GM21390 (cell line): ENCODE measurements at regions not wholly inside any gene's neighbourhood (a gene's known extent, or its start where the extent isn't known, plus 50 kb on each side); places are given as distances from the start of the nearest gene placed in this dataset.

Experiments
- ATAC-seq: cut with Tn5 transposase; IDR thresholded peaks from one replicate; pipeline ENCODE4 v1.9.1; 2021; ENCODE audit not compliant: unreplicated experiment

DNA sequence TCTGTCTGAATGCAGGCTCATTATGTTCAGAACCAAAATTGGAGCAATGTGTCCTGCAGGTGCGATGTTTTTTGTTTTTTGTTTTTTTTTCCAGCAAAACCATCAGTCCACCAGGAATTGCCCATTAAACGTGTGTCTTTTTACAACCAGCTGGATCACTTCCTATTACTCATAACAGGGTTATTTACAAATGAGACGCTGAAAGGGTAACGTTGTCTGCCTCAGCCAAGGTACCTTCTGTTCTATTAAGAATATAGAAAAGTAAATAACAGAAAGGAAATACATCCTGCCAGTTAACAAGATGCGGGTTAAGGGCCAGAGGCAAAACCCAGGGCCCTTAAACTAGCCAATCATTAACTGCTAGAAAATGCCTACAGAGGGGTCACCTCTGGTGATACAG is 590.4 kb downstream of the TBC1D4 start:
- no peak for ATAC-seq

DNA sequence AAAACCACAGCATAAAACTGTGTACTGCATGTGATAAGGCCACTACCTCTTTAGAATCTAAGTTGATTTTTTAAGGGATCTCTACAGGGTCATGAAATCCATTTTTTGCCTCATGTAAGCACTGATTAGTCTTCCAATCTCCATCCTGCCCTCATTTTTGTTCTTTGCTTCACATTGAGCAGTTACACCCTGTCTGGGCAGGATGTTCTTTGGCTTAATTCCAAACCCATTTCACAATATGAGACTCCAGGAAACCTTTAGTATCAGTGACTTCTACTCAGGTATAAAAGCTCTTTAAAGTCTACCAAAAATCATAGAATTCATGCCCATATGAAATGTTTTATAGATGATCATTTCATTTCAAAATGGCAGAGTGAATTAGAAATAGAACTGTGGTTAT is 592.6 kb downstream of the TBC1D4 start:
- ATAC-seq = no peak

DNA sequence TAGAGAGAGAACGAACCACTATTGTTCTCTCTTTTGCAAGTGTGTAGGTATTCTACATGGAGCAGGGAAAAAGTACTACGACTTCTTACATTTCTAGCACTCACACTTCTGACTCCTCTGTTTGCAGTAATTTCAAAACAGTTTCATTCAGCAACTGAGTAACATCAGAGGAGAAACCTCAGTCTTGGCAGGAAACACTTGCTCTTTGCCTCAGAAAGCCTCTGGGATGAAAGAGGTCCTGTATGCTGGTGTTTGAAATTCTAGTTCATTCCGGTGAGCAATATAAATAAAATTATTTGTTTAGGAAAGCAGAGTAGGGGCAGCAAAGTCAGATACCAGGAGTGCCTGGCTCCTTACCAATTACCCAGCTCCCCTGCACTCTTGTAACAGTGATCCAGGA is 595.5 kb downstream of the TBC1D4 start:
- ATAC-seq = no peak

DNA sequence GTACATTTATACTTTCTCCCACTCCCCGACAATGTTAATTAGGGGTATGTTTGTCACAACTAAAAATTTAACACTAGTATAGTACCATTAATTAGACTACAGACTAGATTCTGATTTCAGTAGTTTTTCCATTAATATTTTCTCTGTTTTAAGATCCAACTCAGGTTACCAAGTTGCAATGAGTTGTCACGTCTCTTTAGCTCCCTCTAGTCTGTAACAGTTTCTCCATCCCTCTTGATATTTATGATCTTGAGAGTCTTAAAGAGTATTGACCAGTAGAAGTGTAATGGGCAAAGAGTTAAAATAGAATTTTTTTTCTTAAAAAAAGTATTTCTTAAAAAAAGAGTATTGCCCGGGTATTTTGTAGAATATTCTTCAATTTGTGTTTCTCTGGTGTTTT is 598.1 kb downstream of the TBC1D4 start:
- ATAC-seq = no peak

DNA sequence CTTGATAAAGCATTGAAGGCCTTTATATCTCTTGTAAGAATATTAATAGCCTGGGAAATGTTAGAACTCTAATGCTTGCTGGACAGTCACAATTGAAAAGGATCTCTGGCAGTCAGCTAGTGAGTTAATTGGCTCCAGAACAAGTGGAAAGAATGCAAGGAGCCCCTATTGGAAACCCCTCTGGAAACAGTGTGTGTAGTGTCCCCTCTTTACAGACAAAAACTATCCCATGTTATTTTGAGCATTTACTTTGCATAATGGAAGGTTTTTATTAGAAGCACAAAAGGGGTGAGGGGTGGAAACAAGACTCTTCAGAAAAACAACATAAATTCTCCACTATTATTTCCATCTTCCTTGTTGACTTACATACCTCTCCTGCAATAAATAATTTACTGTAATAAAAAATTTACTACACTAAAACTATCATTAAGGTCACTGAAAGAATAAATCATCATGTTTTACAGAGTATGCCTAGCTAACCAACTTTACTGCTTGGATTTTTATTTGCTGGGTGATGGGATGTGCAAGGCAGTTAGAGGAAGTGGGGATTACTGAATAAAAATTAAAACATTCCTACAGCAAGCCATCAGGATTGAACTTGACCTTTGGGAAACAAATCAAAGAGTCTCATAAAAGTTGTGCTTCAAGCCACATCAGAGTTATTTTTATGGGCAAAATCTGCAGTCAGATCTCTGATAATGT is 610.4 kb downstream of the TBC1D4 start:
- no peak for ATAC-seq

DNA sequence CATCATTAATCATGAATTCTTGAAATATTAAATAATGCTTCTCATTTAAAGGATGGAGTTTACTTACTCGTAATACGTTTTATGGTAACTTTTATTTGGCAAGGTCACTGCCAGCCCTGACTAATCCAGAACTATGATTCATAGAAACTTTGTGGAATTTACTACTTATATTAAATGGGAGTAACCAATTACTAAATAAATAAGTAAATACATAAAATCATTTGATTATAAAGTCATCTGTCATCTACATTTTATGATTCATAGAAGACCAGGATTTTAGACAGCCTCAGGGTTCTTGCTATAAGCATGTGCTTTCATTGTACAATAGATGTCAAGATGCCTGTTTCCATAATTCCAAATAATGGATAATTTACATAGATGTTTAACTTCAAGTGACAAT is 611.1 kb downstream of the TBC1D4 start:
- ATAC-seq = no peak

DNA sequence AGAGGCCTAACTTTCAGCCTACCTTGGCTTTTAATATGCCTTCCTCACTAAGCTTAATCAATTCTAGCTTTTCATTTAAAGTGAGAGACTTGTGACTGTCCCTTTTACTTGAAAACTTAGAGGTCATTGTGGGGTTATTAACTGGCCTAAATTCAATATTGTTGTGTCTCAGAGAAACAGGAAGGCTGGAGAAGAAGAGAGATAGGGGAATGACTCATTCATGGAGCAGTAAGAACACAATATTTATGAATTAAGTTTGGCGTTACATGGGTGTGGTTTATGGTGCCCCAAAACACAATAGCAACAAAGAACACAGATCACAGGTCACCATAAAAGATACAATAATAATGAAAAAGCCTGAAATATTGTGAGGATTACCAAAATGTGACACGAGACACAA is 612.1 kb downstream of the TBC1D4 start:
- no peak for ATAC-seq

DNA sequence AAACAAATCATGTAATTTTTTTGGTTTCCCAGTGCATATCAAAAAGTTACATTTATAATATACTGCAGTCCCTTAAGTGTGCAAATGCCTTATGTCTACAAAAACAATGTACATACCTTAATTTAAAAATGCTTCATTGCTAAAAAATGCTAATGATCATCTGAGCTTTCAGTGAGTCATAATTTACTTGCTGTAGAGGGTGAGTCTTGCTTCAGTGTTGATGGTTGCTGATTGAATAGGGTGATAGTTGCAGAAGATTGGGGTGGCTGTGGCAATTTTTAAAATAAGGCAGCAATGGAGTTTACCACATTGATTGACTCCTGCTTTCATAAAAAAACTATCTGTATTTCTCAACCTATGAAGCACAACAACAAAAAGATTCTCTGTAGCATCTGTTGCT is 613.9 kb downstream of the TBC1D4 start:
- ATAC-seq = no peak

DNA sequence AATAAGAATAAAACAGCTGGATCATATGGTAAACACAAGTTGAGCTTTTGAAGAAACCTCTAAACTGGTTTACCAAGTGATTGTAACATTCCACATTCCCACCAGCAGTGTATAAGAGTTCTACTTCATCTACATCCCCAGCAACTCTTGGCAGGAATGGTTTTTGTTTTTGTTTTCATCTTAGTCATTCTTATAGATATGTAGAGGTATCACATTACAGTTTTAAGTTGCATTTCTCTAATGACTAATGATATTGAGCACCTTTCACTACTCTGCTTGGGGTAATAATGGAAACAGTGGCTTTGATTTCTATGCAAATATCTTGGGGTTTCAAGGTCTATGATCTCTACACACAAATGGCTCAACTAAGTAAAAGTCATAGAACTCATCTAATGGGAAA is 614.5 kb downstream of the TBC1D4 start:
- ATAC-seq = no peak

DNA sequence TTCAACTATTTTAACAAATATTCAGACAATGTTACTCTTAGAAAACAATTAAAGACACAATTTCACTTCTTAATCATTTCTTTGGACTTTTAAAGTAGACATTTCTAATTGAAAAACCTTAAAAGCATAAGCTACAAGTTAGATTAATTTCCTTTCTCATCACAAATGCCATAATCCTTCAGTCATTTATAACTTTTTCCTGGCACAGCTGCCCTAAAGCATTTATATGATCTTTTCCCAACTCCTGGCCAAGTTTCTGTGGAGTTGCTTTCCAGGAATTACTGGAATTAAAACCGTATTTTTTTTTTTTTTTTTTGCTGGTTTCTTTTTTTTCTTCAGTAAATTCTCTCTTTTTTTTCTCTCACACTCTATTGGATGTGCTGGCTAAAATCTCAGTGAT is 615.9 kb downstream of the TBC1D4 start:
- ATAC-seq = no peak

DNA sequence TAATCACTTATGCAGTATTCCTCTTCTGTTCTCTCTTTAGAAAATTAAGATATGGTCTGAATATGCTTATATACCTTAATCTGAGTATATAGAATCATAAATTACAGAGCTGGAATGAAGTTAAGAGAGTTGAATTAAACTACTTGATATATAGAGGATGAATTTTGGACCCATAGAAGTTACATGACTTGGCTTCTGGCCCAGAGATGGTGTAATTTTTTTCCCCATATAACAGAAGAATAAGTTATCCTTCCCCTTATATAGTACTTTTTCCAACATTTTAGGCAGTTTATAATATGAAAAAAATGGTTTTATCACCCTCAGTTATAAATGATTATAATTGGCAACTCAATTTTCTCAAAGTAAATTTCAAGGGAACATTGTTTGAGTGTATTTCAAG is 616.3 kb downstream of the TBC1D4 start:
- ATAC-seq = no peak

DNA sequence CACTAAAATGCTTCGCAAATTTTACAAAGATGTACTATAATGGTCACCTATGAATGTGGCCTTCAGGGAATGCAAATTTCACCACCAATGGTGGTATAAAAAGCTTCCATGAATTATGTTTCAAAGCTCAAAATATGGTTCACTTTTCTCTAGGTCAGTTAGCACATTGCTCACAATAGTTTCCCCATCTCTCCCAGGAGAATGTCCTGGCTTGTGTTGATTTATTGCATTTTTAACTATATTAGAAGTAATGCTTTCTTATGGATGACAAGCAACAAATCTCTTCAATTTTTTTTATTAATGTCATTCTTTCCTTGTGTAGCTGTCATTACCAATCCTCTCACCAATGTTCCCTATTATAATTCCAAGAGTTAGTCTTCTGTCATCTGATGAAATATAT is 621.2 kb downstream of the TBC1D4 start:
- ATAC-seq = no peak

DNA sequence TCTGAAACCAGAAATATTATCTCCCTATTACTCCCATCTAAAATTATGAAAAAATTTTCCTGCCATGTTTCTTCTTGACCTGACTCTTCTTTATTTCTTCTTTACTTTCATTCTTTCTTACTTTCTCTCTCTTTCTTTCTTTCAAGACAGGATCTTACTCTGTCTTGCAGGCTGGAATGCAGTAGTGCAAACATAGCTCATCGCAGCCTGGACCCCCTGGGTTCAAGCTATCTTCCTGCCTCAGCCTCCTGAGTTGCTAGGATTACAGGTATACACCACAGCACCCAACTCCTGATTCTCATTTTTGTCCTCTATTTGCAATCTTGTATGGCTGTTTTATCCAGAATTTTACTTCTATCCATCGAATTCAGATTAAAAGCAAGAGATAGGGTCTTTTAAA is 631.1 kb downstream of the TBC1D4 start:
- ATAC-seq = no peak

DNA sequence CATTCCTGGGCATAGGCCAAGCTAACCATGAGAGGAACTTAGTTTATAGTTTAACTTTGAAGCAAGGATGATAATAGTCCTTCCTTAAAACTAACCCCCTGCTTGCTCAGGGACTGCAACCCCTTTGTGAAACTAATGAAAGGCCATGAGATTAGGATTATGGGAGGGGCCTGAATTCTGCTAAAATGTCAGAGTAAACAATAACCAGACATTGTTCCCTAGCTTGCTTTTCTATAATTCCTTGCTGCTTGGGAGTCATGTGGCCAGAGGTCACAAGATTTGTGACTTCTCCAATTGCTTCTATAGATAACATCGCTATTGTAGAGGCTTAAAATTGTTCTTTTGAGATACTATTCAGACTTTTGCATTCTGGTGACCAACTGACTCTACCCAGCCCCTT is 634.0 kb downstream of the TBC1D4 start:
- ATAC-seq = no peak

DNA sequence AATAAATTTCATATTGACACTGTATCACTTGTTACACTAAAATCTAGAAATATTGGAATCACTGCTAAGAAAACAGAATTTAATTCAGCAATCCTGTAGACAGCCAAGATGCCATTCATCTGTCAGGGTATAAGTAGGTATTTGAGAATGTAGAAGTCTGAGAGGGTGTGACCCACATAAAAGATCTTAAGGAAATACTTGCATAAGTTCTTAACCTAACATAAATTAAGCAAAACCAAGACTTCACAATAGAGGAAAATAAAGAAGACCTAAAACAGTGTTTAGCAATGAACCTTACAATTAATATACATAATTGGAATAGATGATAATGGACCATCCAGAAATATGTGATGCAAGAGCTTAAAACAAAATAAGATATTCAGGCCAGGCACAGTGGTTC is 636.2 kb downstream of the TBC1D4 start:
- no peak for ATAC-seq

DNA sequence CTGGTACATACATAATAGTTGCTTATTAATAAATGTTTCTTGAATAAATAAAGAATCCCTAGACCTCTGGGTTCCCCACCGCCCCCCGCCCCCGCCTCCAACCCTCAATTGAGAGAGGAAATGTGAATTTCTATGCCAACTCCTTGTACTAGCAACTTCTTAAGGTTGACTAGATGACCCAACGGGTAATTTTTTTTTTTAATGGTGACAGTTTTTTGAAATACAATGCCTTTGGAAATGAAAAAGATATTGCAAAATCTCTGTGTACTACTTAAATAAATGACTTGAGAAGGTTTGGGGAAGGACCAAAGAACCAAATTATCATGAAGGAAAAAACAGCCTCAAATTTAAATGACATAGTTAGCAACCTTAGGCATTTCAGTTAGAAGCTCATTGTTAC is 640.3 kb downstream of the TBC1D4 start:
- ATAC-seq = no peak

DNA sequence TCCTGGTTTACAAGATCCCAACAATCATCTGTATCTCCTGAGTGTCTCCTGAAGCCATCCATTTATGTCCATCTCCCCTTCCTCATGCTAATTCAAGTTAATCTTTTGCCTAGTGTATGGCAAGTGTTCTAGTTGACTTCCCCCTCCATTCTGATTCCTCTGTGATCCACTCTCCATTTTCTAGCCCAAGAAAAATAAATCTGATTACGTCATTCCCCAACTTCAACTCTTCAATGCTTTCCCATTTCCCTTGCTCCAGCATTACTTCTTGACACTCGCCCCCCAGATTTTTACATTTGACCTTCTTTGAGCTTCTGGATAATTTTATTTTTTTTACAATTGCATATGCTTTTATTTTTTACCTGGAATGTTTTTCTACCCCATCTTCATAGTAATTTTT is 640.8 kb downstream of the TBC1D4 start:
- no peak for ATAC-seq

DNA sequence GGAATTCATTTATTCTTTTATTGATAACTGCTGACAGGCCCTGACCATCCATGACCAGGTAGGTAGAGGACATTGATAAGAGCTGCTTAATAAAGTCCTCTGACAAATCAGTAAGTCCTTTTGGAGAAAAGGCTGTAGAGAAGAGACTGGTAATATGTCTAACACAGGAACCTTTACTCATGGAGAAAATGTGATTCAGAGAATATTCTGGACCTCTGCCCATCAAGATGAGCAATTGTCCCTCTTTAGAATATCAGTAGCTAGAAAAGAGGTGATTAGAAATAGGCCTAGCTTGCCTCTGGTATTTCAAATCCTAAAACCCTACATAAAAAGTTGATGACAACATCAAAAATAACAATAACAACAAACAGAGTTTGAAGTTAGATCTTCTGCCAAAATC is 642.3 kb downstream of the TBC1D4 start:
- ATAC-seq = no peak

DNA sequence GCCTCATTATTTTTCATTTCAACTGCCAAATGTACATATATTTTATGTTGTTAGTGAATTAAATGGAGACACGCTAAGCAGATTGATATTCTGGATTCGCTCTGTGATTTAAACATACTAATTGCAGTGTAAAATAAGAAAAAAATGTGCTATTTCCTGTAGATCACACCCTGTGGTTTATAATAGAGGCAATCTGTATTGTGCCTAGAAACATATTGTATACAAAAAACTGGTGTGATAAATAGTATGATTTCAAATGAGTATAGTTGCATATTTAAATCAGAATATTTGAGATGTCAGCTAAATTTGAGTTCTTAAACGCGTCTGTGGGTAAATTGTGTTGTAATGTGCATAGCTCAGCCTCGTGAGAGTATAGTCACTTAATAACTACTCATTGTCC is 643.9 kb downstream of the TBC1D4 start:
- no peak for ATAC-seq

DNA sequence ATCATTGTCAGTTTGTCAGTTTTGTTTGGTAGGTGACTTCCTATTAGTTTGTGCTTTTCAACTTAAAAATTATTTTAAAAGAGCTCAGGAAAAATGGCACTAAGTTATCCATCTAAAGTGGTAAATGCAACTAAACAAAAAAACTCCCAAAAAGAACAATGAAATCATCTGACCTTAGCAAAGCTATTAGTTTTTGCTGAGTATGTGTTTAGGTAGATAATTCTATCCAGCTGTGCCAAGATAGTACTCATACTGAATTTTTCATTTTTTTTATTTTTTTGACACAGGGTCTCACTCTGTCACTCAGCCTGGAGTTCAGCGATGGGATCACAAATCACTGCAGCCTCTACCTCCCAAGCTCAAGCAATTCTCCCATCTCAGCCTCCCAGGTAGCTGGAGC is 645.3 kb downstream of the TBC1D4 start:
- ATAC-seq = no peak

DNA sequence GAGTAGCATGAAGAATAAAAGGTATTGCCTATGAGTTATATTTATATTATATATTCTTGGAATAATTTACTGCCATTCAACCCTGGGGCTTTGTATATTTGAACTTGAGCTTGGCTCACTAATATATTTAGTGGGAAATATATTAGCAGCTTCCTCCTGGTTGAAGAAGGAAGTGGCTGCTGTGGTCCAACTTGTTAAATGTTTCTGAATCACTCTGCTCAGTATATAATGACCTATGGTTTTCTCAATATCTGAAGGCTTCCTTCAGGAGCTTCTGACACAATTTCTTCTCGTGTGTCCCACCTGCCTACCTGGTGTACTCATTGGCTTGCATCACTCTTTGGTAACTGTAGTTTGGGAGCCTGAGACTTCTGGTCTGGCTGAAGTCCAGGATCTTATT is 646.4 kb downstream of the TBC1D4 start:
- no peak for ATAC-seq

DNA sequence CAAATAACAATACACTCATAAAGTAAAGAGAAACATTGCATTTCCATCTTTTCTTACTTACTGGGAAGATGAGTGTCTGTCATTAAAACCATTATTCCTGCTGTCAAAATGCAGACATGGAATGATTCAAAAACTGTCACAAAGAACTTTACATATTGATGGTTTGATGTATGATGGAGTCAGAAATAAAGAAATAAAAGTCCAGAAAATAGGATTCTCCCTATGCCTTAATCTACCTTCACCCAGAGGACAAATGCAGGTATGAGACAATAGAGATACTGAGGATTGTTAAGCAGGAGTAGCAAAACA is 656.1 kb downstream of the TBC1D4 start:
- no peak for ATAC-seq

DNA sequence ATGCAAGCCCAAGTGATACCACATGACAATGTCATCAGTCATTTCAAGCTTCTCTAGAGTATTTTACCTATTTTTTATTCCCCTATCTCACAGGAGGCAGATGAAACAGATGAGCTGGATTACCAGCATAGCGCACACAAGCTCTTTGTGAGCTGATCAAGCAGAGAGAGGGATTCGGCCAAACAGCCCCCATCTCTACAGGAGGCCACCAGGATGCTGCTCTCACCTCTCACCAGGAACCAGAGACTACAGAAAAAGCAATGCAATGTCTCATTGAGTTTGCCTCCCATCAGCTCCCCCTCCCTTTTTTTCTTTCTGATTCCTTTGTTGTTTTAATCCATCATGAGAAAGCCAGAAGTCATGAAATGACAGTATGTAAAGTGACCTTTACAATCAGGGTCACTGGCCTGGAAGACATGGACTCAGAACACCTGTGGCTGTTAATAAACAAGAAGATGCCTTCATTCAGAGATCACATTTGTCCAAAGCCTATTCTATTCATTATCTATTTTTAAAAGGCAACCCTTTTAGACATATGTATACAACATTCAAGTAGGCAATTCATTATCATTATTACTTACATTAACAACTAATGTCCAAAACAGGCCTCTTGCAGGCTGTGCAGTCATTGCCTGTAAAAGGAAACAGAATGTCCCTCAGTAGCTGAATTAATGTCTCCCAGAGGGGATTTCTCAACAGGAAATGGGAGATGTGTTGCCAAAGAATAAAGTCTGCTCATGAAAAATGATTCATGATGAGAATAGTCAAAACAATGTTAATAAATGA is 656.6 kb downstream of the TBC1D4 start:
- ATAC-seq = no peak
